Midbrain (tissue), 1 donor: ENCODE measurements at regions not wholly inside any gene's neighbourhood (a gene's known extent, or its start where the extent isn't known, plus 50 kb on each side); places are given as distances from the start of the nearest gene placed in this dataset.
"Not testable (repeated sequence)": the region's sequence is repeated elsewhere in the genome, so short reads cannot be mapped to it uniquely, and the experiment has no call there.

Experiments
- DNase-seq: peaks from one replicate; lab custom pipeline; 2025; lab: John Stamatoyannopoulos, UW

- no peak for DNase-seq
Observed at GRCh38 chr3:178097576-178097975, 438.7 kb upstream of the KCNMB2 start.

- no peak for DNase-seq
Observed at GRCh38 chr3:178099274-178099673, 437.0 kb upstream of the KCNMB2 start.

GRCh38 chr3:178099862-178100261 is 436.4 kb upstream of the KCNMB2 start:
- DNase-seq, result no peak

- no peak for DNase-seq
Observed at GRCh38 chr3:178100908-178101307, 435.3 kb upstream of the KCNMB2 start.

GRCh38 chr3:178103140-178103539 is 433.1 kb upstream of the KCNMB2 start:
- no peak for DNase-seq

- DNase-seq, result no peak
Observed at GRCh38 chr3:178107804-178108203, 428.4 kb upstream of the KCNMB2 start.

- DNase-seq, result no peak
Observed at GRCh38 chr3:178109691-178110090, 426.5 kb upstream of the KCNMB2 start.

GRCh38 chr3:178112134-178112533 is 424.1 kb upstream of the KCNMB2 start:
- DNase-seq, result no peak

GRCh38 chr3:178112552-178112951 is 423.7 kb upstream of the KCNMB2 start:
- not testable (repeated sequence) for DNase-seq

- DNase-seq, result no peak
Observed at GRCh38 chr3:178117641-178118040, 418.6 kb upstream of the KCNMB2 start.

GRCh38 chr3:178119608-178120295 is 416.5 kb upstream of the KCNMB2 start:
- DNase-seq, result not testable (repeated sequence)

GRCh38 chr3:178120367-178120766 is 415.9 kb upstream of the KCNMB2 start:
- no peak for DNase-seq

- no peak for DNase-seq
Observed at GRCh38 chr3:178126686-178127085, 409.6 kb upstream of the KCNMB2 start.

GRCh38 chr3:178127221-178127620 is 409.0 kb upstream of the KCNMB2 start:
- no peak for DNase-seq

- no peak for DNase-seq
Observed at GRCh38 chr3:178129109-178129508, 407.1 kb upstream of the KCNMB2 start.

GRCh38 chr3:178131801-178132200 is 404.4 kb upstream of the KCNMB2 start:
- DNase-seq, result no peak

- DNase-seq, result no peak
Observed at GRCh38 chr3:178137206-178137605, 399.0 kb upstream of the KCNMB2 start.

GRCh38 chr3:178137831-178138230 is 398.4 kb upstream of the KCNMB2 start:
- no peak for DNase-seq

GRCh38 chr3:178139116-178139515 is 397.1 kb upstream of the KCNMB2 start:
- no peak for DNase-seq

GRCh38 chr3:178140531-178141304 is 395.5 kb upstream of the KCNMB2 start:
- no peak for DNase-seq

- DNase-seq, result not testable (repeated sequence)
Observed at GRCh38 chr3:178141305-178141684, 394.9 kb upstream of the KCNMB2 start.

GRCh38 chr3:178146406-178146831 is 389.8 kb upstream of the KCNMB2 start:
- DNase-seq, result no peak

- no peak for DNase-seq
Observed at GRCh38 chr3:178147001-178147400, 389.2 kb upstream of the KCNMB2 start.
